GM11168 (cell line): ENCODE measurements at regions not wholly inside any gene's neighbourhood (a gene's known extent, or its start where the extent isn't known, plus 50 kb on each side); places are given as distances from the start of the nearest gene placed in this dataset.

Experiments
- in situ Hi-C: fragments of 300-500 bp; cut with MboI; formaldehyde crosslinking; loops from one replicate; pipeline ENCODE4 v1.12.0; 2022; ENCODE audit warnings: low sequenced_read_pairs; ENCODE audit not compliant: unreplicated experiment

DNA sequence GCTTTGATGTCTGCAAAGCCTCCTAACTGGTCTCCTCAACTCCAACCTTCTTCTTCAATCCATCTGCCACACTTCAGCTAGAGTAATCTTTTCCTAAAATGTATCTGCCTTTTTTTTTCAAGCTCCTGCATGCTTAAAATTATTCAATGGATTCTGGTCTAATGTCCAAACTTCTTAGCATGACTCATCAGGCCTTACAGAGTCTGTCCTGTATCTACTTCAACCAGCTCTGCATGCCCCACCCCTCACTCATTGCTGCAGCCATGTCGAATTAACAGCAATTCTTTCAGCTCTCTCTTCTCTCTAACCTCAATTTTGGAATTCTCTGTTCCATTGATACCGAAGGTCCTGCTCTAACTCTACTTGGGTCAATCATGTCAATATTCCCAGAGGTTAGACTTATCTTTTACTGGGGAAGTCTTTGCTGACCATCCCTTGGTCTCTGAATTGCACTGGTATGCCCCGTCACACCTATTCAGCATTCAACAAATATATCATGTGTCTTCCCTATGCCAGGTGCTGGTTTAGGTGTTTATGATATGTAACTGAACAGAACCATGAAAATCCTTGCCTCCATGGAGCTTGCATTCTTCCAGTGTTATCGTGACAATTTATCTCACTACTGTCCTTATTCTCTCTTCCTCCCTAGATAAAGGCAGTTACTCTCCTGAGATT lies 88.5 kb upstream of the NANOGP8 start:
- in situ Hi-C loops: no loop called here

DNA sequence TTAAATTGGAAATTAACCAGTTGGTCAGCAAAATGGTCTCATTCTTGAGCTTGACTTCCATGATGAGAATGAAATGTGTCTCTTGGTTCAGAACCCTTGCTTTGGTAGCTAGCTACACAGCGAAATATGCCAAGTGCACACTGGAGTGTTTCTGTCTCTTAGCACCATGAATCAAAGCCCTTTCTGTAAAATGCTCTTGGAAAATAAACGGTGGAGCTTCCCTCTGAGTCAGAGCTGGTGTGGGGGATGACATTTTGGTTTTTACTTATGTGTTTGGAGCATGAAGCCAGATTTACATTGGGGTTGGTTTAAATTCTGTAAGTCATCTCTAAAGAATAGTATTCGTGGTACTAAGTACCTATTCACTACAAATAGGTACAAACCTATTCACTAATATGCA lies 85.1 kb upstream of the NANOGP8 start:
- in situ Hi-C loops: no loop called here

DNA sequence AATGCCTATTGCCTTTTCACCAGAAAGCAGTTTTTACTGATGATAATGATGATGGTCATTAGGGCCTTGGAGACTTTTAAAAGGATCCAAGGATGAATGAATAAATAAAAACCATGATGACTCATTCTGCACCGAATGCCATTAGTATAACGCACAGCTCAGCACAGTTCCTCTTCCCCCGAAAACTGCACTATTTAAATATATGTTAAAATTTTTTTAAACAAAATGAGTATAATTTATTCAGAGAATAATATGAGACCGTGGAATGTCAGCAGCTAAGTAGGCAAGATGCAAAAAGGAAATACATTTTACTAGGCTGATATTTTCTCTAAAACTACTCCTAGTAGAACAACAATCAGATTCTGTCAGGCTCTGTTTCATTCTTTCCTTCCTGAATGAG lies 83.4 kb upstream of the NANOGP8 start:
- in situ Hi-C loops: no loop called here

DNA sequence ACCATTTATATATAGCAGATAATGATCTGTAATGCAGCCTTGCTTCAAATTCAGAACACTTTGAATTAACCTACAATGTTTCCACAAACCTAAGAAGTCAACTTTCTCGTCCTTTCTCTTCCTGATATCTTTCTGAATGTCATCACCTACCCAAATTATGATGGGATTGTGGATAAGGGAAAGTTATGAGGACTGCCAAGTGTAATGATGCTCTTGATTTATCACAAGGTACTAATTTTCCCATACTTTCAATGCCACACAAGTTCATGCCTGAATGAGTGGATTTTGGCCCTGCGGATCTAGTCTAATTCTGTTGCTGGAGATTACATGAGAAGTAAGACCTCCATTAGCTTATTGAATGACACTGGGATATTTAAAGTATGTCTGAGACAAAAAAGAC lies 82.6 kb upstream of the NANOGP8 start:
- in situ Hi-C loops: no loop called here

GRCh38 chr15:35166730-35167359 lies 81.8 kb upstream of the NANOGP8 start:
- in situ Hi-C loops: no loop called here

DNA sequence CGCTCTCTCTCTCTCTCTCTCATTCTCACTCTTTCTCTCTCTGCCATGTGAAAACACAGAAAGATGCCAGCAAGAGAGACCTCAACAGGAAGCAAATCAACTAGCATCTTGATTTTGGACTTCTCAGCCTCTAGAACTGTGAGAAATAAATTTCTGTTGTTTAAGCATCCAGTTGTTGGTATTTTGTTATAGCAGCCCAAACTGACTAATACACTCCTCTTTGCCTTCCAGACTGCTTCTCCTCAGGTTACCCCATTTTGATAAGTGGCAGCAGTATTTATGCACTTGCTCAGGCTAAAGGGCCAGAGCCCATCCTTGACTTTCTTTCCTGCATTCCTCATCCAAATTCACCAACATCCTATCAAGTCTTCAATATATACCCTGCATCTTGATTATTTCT lies 76.6 kb upstream of the NANOGP8 start:
- in situ Hi-C loops: no loop called here

DNA sequence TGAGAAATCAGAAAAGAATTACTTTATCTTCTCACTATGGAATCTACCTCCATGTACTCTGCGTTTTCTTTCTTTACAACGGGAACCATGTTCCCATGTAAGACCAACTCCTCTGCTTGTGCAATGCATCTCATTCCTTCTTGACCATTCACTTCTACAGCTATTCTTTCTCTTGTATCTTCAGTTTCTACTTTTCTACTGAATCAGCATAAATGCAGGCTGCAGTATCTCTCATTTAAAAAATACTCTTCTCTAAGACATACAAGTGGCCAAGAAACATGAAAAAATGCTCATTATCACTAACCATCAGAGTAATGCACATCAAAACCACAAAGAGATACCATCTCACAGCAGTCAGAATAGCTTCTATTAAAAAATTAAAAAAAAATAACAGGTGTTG lies 74.1 kb upstream of the NANOGP8 start:
- in situ Hi-C loops: no loop called here

GRCh38 chr15:35151782-35152181 lies 66.7 kb upstream of the NANOGP8 start:
- in situ Hi-C loops: no loop called here

- in situ Hi-C loops: no loop called here
Measured at GRCh38 chr15:35151381-35151780, 66.3 kb upstream of the NANOGP8 start.

DNA sequence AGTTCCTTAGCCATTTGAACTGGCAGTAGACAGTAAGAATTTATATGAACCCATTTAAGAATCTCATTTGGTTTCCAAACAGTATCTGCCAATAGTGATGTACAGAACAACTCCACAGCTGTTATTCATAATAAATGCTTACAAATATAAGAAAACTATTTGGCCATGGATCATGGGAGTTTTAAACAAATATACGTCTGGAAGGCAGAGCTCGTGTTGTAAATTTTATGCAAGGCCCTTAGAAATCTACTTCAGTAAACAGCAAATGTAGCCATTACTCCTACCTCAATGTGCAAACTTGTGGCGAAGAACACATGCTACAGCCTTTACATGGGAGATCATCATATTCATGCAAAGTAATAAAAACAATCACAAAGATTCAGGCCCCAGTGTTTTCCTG lies 65.3 kb upstream of the NANOGP8 start:
- in situ Hi-C loops: no loop called here

DNA sequence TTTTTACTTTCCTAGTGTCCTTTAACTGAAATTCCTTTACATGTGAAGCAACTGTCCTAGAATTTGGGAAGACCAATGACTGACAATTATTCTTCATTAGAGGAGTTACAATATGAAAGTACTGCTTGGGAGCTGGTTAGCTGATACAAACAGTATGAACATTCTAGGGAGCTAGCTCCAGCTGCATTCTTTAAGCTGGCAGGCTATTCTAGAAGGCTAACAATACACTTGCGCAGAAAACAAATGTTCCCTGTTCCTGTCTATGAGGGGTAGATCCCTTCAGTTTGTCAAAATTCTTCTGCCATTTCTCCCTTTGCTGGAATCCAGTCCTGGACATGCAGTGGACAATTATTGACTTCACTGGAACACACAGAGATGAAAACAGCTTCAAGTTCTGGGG lies 60.2 kb upstream of the NANOGP8 start:
- in situ Hi-C loops: no loop called here

GRCh38 chr15:35142578-35142977 lies 57.5 kb upstream of the NANOGP8 start:
- in situ Hi-C loops: no loop called here

DNA sequence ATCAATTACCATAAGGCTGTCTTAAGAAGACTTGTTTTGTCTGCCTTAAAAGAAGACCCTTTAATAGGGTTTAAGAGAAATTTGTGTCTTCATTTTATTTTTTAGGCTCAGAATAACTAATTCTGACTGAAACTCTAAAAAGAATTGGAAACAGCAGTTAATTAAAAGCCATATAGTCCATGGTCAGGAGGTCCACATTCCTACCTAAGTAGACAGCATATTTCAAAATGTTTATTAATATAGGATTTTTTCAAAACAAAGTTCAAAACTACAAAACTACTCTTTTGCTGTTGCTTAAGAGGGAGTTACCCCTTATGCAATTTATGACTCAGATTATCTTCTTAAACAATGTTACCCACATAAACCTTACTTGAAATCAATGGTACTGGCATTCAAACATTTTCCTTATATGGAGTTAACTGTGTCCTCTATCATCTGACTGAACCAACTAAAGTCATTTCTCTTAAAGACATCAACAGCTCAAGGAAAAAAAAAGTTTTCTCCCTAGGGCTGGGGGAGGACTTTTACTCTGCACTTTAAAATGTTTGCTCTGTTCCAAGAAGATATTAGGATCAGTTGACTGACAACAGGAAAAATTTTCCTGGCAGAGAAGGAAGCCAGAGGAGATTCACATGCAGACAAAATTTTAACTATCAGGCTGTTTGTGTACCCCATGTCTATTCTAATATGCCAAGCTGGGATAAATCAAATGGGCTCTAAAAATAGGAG lies 56.8 kb upstream of the NANOGP8 start:
- in situ Hi-C loops: no loop called here

GRCh38 chr15:35139822-35140221 lies 54.7 kb upstream of the NANOGP8 start:
- in situ Hi-C loops: no loop called here

- in situ Hi-C loops: no loop called here
Measured at GRCh38 chr15:35137190-35137574, 52.1 kb upstream of the NANOGP8 start.

DNA sequence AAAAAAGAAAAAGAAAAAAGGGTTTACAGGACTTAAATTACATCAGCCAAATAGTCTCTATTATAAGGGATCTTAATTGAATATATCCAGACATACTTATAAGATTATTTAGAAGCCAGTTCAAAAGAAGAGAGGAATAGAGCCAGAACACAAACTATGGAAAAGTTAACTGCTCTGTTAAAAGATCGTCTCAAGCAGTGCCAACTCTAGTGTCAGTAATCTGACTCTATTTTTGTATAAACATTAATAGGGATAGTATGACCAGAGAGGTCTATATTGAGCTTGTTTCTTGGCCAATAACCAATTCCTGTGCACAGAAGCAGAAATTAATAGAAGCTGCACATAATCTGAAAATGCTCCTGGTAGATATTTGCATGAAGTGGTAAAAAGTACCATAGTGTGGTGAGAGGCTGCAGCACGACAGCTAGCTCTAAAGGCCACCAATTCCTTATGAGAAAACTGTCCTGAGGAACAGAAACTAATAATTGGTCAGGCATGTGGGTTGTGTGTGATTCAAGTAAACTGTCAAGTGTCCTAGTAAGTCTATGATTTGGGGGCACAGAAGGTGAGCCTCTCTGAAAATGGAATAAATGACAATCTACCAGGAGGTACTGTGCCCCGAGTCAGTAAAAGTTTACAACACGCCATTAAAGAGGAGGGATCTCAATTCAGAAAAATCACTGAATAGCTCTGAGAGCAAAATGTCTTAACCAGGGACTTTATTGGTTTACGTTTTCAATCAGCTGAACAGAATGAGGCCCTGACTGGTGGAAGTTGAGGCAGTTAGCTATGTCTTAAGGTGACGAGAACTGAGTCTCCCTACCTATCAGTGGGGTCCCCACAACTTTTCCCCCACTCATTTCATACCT lies 51.5 kb upstream of the NANOGP8 start:
- in situ Hi-C loops: no loop called here
